ENCODE measurements at regions not wholly inside any gene's neighbourhood (a gene's known extent, or its start where the extent isn't known, plus 50 kb on each side); places are given as distances from the start of the nearest gene placed in this dataset.

DNA sequence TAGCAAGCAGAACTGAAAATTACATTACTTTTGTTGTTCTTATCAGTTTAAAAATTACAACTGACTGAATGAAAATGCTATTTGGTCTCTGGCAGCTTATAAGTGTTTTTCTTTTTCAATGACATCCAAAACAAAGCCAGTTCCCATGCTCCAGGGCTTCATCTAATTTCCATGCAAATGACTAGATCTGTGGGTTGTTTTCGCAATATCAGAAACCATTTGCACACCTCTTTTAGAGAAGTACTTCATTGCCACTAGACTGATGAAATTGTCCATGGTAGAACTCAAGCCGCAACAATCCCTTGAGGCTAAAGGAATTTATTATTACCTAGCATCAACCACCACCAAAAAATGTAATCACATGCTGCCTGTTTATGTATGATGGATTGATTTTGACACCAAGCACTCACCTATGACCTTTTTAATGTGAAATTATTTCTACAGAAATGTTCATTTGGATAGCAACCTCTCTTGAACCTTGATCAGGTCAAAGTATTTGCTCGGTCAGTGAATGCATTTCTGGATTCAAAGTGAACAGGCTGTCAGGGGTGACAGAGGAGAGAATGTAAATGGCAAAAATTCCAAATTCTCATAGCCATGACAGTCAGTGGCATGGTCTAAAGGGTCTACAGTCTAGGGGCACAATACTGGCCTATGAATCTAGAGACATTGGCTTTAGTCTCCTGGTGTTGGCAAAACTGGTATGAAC is 769.3 kb downstream of the SORCS1 start:
- intact Hi-C loops (cut with DNase I, micrococcal nuclease), result no loop called here
- H3K4me3 ChIP-seq (ENCODE audit: low read length), result no peak overlapping the region
- ChIA-PET POLR2A (no interaction called here), CTCF (no interaction called here)
- H3K4me3 Mint-ChIP-seq, result no peak overlapping the region
- H3K9me3 ChIP-seq (ENCODE audit: control insufficient read depth in 1 of 2, insufficient read depth in 1 of 2, low read length in 2 of 2), result peaks cover 0 to 4% of the 10 kb centered on the region in 2 experiments
- H3K9me3 Mint-ChIP-seq, result peaks cover 5% of the 10 kb centered on the region
- H3K4me1 Mint-ChIP-seq (ENCODE audit: low read depth), result no peaks in the 10 kb centered on the region
- no peak overlapping the region for H3K27ac ChIP-seq (ENCODE audit: low read depth in 1 of 2, low read length in 2 of 2)
- no peaks in the 10 kb centered on the region for H3K4me1 ChIP-seq (ENCODE audit: insufficient read depth, low read length)
- no peaks in the 10 kb centered on the region for H3K36me3 Mint-ChIP-seq (ENCODE audit: low read depth)
- no peaks in the 10 kb centered on the region for H3K27me3 ChIP-seq (ENCODE audit: control insufficient read depth in 1 of 2, insufficient read depth in 2 of 2, low read length in 2 of 2)
- H3K27me3 Mint-ChIP-seq, result no peaks in the 10 kb centered on the region
- no peak for DNase-seq
- TF ChIP-seq, protein P1, sequence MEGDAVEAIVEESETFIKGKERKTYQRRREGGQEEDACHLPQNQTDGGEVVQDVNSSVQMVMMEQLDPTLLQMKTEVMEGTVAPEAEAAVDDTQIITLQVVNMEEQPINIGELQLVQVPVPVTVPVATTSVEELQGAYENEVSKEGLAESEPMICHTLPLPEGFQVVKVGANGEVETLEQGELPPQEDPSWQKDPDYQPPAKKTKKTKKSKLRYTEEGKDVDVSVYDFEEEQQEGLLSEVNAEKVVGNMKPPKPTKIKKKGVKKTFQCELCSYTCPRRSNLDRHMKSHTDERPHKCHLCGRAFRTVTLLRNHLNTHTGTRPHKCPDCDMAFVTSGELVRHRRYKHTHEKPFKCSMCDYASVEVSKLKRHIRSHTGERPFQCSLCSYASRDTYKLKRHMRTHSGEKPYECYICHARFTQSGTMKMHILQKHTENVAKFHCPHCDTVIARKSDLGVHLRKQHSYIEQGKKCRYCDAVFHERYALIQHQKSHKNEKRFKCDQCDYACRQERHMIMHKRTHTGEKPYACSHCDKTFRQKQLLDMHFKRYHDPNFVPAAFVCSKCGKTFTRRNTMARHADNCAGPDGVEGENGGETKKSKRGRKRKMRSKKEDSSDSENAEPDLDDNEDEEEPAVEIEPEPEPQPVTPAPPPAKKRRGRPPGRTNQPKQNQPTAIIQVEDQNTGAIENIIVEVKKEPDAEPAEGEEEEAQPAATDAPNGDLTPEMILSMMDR (IDR thresholded peaks at IDR 0.05), result no peak
- H3K36me3 ChIP-seq (ENCODE audit: insufficient read depth, low read length), result no peaks in the 10 kb centered on the region
- ATAC-seq (ENCODE audit: poor library complexity), result no peak
- H3K27ac Mint-ChIP-seq, result no peak overlapping the region

DNA sequence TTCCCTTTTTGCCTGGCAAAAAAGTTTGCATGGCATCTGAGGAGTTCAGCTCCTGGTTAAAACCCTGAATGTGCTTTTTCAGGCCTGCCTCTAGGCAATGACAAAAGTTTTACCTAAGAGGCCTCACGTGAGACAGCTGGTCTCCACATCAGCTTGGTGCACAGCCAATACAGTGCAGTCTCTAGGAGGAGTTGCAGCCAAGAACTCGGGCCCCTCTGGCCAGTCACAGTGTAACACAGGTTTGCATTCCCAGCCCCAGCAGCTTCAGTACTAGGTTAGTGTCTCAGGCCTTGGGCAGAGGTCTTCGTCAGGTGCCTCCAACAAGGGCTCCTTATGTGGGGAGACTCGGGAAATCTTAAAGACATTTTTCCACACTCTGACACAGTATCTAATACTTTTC is 771.7 kb downstream of the SORCS1 start:
- H3K27me3 Mint-ChIP-seq, result no peaks in the 10 kb centered on the region
- no peaks in the 10 kb centered on the region for H3K4me1 Mint-ChIP-seq (ENCODE audit: low read depth)
- H3K27ac ChIP-seq (ENCODE audit: low read depth in 1 of 2, low read length in 2 of 2), result no peak overlapping the region
- no peak for DNase-seq
- peaks cover 0 to 4% of the 10 kb centered on the region in 2 experiments for H3K9me3 ChIP-seq (ENCODE audit: control insufficient read depth in 1 of 2, insufficient read depth in 1 of 2, low read length in 2 of 2)
- TF ChIP-seq, protein P1 (IDR thresholded peaks at IDR 0.05), result no peak
- POLR2A ChIA-PET, result no interaction called here
- intact Hi-C loops (cut with DNase I, micrococcal nuclease), result no loop called here
- H3K36me3 ChIP-seq (ENCODE audit: insufficient read depth, low read length), result no peaks in the 10 kb centered on the region
- no peak for ATAC-seq (ENCODE audit: poor library complexity)
- H3K9me3 Mint-ChIP-seq, result peaks cover 2% of the 10 kb centered on the region
- H3K36me3 Mint-ChIP-seq (ENCODE audit: low read depth), result no peaks in the 10 kb centered on the region
- no peaks in the 10 kb centered on the region for H3K4me1 ChIP-seq (ENCODE audit: insufficient read depth, low read length)
- H3K4me3 Mint-ChIP-seq, result no peak overlapping the region
- CTCF ChIA-PET, result no interaction called here
- no peak overlapping the region for H3K4me3 ChIP-seq (ENCODE audit: low read length)
- no peak overlapping the region for H3K27ac Mint-ChIP-seq
- H3K27me3 ChIP-seq (ENCODE audit: control insufficient read depth in 1 of 2, insufficient read depth in 2 of 2, low read length in 2 of 2), result no peaks in the 10 kb centered on the region

DNA sequence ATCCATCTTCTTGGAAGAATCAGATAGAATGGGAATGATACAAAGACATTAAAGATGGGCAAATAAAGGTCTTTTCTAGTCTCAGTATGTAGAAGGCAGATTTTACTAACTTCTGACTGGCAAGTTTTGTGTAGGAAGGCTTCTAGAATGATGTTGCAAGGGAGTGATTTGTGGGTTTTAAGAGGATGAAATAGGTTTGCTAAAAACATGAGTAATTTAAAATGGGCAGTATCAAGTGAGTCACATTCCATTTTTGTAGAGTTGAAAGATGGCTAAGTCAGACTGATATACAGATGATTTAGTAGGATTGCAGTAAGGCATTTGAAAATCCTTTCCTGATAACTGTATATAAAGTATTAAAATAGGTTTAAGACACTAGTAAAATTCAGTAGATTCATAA is 777.4 kb downstream of the SORCS1 start:
- TF ChIP-seq, protein P1 (IDR thresholded peaks at IDR 0.05), result no peak
- Mint-ChIP-seq H3K9me3 (peaks cover 5% of the 10 kb centered on the region), H3K36me3 (ENCODE audit: low read depth) (no peaks in the 10 kb centered on the region), H3K4me1 (ENCODE audit: low read depth) (no peaks in the 10 kb centered on the region), H3K4me3 (no peak overlapping the region), H3K27ac (no peak overlapping the region), H3K27me3 (no peaks in the 10 kb centered on the region)
- Histone ChIP-seq H3K36me3 (ENCODE audit: insufficient read depth, low read length) (no peaks in the 10 kb centered on the region), H3K9me3 (ENCODE audit: control insufficient read depth in 1 of 2, insufficient read depth in 1 of 2, low read length in 2 of 2) (peaks cover 0 to 2% of the 10 kb centered on the region in 2 experiments), H3K4me1 (ENCODE audit: insufficient read depth, low read length) (no peaks in the 10 kb centered on the region), H3K4me3 (ENCODE audit: low read length) (no peak overlapping the region), H3K27me3 (ENCODE audit: control insufficient read depth in 1 of 2, insufficient read depth in 2 of 2, low read length in 2 of 2) (no peaks in the 10 kb centered on the region), H3K27ac (ENCODE audit: low read depth in 1 of 2, low read length in 2 of 2) (no peak overlapping the region)
- ChIA-PET POLR2A (no interaction called here), CTCF (no interaction called here)
- no peak for DNase-seq
- intact Hi-C loops (cut with DNase I, micrococcal nuclease), result no loop called here
- ATAC-seq (ENCODE audit: poor library complexity), result no peak
